NT2/D1 (cell line): ENCODE measurements at regions not wholly inside any gene's neighbourhood (a gene's known extent, or its start where the extent isn't known, plus 50 kb on each side); places are given as distances from the start of the nearest gene placed in this dataset.

Source experiments
- DNase-seq: peaks from one replicate; pipeline ENCODE4 v3.0.0-alpha.2; 2011; ENCODE audit warnings: low read depth, low spot score
- H3K27me3 ChIP-seq: 2 replicates; pipeline ENCODE4 v1.6.0; 2011; ENCODE audit warnings: mild to moderate bottlenecking; ENCODE audit not compliant: insufficient read length, insufficient read depth
- H3K36me3 ChIP-seq: 2 replicates; pipeline ENCODE4 v1.6.1; 2011; ENCODE audit warnings: mild to moderate bottlenecking, low read length, mixed read lengths; ENCODE audit not compliant: insufficient read depth, insufficient read length
- H3K4me1 ChIP-seq: 2 replicates; pipeline ENCODE4 v1.5.1; 2011; ENCODE audit not compliant: insufficient read depth, insufficient read length
- H3K4me3 ChIP-seq: 2 replicates; pipeline ENCODE4 v1.5.1; 2011; ENCODE audit warnings: low read depth; ENCODE audit not compliant: insufficient read length
- H3K9ac ChIP-seq: 2 replicates; pipeline ENCODE4 v1.6.0; 2011; ENCODE audit warnings: low read depth; ENCODE audit not compliant: insufficient read length
- H3K9me3 ChIP-seq: 2 replicates; pipeline ENCODE4 v1.5.1; 2011; ENCODE audit warnings: mild to moderate bottlenecking, low read length; ENCODE audit not compliant: insufficient read depth
- SUZ12 ChIP-seq: IDR thresholded peaks from 2 replicates; pipeline ENCODE4 v1.6.1; 2011; ENCODE audit not compliant: insufficient read length, insufficient read depth; ENCODE audit errors: extremely low read depth
- YY1 ChIP-seq: IDR thresholded peaks from 2 replicates; pipeline ENCODE4 v1.6.1; 2011; ENCODE audit not compliant: insufficient read length, insufficient read depth
- ZNF274 ChIP-seq: IDR thresholded peaks from 2 replicates; pipeline ENCODE4 v1.6.1; 2011; ENCODE audit warnings: mild to moderate bottlenecking, low read depth, low read length

GRCh38 chr15:35702946-35703495 is 157.1 kb upstream of the DPH6 start:
- Histone ChIP-seq H3K36me3 (no peaks in the 10 kb centered on the region), H3K4me3 (no peak overlapping the region), H3K4me1 (no peaks in the 10 kb centered on the region), H3K9me3 (no peaks in the 10 kb centered on the region), H3K9ac (no peak overlapping the region), H3K27me3 (no peaks in the 10 kb centered on the region)
- no peak for DNase-seq
- TF ChIP-seq YY1 (no peak), SUZ12 (no peak)

- no peaks in the 10 kb centered on the region for H3K36me3 ChIP-seq
- no peak overlapping the region for H3K4me3 ChIP-seq
- DNase-seq, result no peak
- H3K27me3 ChIP-seq, result no peaks in the 10 kb centered on the region
- no peak for TF ChIP-seq ZNF274
- no peak for TF ChIP-seq YY1
- TF ChIP-seq SUZ12, result no peak
- no peaks in the 10 kb centered on the region for H3K9me3 ChIP-seq
- no peak overlapping the region for H3K9ac ChIP-seq
- no peaks in the 10 kb centered on the region for H3K4me1 ChIP-seq
Measured at GRCh38 chr15:35705030-35705883, 159.3 kb upstream of the DPH6 start.

GRCh38 chr15:35705884-35706585 is 160.1 kb upstream of the DPH6 start:
- no peaks in the 10 kb centered on the region for H3K36me3 ChIP-seq
- DNase-seq, result no peak
- H3K9me3 ChIP-seq, result no peaks in the 10 kb centered on the region
- no peak overlapping the region for H3K4me3 ChIP-seq
- no peak for TF ChIP-seq SUZ12
- TF ChIP-seq YY1, result no peak
- TF ChIP-seq ZNF274, result no peak
- H3K27me3 ChIP-seq, result no peaks in the 10 kb centered on the region
- no peaks in the 10 kb centered on the region for H3K4me1 ChIP-seq
- no peak overlapping the region for H3K9ac ChIP-seq

GRCh38 chr15:35712956-35713355 is 167.0 kb upstream of the DPH6 start:
- DNase-seq, result no peak
- Histone ChIP-seq H3K9me3 (no peaks in the 10 kb centered on the region), H3K36me3 (no peaks in the 10 kb centered on the region), H3K4me1 (peaks cover 2% of the 10 kb centered on the region), H3K9ac (no peak overlapping the region), H3K4me3 (no peak overlapping the region), H3K27me3 (no peaks in the 10 kb centered on the region)
- no peak for TF ChIP-seq ZNF274
- no peak for TF ChIP-seq YY1
- no peak for TF ChIP-seq SUZ12

- no peak overlapping the region for H3K4me3 ChIP-seq
- H3K27me3 ChIP-seq, result no peaks in the 10 kb centered on the region
- peaks cover 2% of the 10 kb centered on the region for H3K4me1 ChIP-seq
- no peaks in the 10 kb centered on the region for H3K9me3 ChIP-seq
- no peak for DNase-seq
- no peaks in the 10 kb centered on the region for H3K36me3 ChIP-seq
- TF ChIP-seq SUZ12 (no peak), ZNF274 (no peak), YY1 (no peak)
- no peak overlapping the region for H3K9ac ChIP-seq
Measured at GRCh38 chr15:35713733-35714132, 167.8 kb upstream of the DPH6 start.

GRCh38 chr15:35717721-35718120 is 171.8 kb upstream of the DPH6 start:
- no peaks in the 10 kb centered on the region for H3K27me3 ChIP-seq
- H3K4me3 ChIP-seq, result no peak overlapping the region
- no peak overlapping the region for H3K9ac ChIP-seq
- no peaks in the 10 kb centered on the region for H3K36me3 ChIP-seq
- TF ChIP-seq SUZ12 (no peak), ZNF274 (no peak), YY1 (no peak)
- H3K9me3 ChIP-seq, result no peaks in the 10 kb centered on the region
- no peak for DNase-seq
- H3K4me1 ChIP-seq, result peaks cover 2% of the 10 kb centered on the region

- Histone ChIP-seq H3K4me3 (no peak overlapping the region), H3K36me3 (no peaks in the 10 kb centered on the region), H3K4me1 (no peaks in the 10 kb centered on the region), H3K9ac (no peak overlapping the region), H3K9me3 (no peaks in the 10 kb centered on the region), H3K27me3 (no peaks in the 10 kb centered on the region)
- no peak for DNase-seq
- TF ChIP-seq YY1 (no peak), SUZ12 (no peak), ZNF274 (no peak)
Measured at GRCh38 chr15:35720019-35720418, 174.1 kb upstream of the DPH6 start.
